ENCODE measurements at regions not wholly inside any gene's neighbourhood (a gene's known extent, or its start where the extent isn't known, plus 50 kb on each side); places are given as distances from the start of the nearest gene placed in this dataset.
A peak's percentile ranks its signal among the peaks of the same experiment; 100 is the strongest.
"Not testable (repeated sequence)": the region's sequence is repeated elsewhere in the genome, so short reads cannot be mapped to it uniquely, and the experiment has no call there.

DNA sequence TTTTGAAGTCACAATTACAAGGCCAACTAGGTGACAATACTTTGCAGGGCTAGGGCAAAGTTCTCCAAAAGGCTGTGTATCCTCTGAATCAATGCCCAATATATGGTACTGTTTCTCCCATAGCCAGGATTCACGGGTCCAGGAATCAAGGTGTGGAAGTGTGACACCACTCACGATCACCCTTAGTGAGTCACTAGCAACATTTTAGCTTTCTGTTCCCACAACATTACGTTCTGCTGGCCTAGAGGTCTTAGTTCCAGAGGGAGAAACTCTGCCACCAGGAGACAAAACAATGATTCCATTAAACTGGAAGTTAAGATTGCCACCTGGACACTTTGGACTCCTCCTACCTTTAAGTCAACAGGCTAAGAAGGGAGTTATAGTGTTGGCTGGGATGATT is 88.5 kb upstream of the RANBP6 start:
- DNase-seq, result not testable (repeated sequence)

DNA sequence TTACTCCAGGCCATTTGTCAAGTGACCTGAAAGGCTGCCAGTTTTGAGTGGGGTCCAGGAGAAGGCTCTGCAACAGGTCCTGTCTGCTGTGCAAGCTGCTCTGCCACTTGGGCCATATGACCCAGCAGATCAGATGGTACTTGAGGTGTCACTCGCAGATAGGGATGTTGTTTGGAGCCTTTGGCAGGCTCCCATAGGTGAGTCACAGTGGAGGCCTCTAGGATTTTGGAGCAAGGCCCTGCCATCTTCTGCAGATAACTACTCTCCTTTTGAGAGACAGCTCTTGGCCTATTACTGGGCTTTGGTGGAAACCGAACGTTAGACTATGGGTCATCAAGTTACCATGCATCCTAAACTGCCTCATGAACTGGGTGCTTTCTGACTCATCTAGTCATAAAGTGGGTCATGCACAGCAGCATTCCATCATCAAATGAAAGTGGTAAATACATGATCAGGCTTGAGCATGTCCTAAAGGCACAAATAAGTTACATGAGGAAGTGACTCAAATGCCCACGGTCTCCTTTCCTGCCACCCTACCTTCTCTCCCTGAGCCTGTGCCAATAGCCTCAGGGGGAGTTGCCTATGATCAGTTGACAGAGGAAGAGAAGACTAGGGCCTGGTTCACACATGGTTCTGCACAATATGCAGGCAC is 87.0 kb upstream of the RANBP6 start:
- DNase-seq, result not testable (repeated sequence)

DNA sequence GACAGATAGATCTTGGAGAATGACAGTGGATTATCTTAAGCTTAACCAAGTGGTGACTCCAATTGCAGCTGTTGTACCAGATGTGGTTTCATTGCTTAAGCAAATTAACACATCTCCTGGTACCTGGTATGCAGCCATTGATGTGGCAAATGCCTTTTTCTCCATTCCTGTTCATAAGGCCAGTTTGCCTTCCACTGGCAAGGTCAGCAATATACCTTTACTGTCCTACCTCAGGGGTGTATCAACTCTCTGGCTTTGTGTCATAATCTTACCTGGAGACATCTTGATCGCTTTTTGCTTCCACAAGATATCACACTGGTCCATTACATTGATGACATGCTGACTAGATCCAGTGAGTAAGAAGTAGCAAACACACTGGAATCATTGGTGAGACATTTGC is 86.3 kb upstream of the RANBP6 start:
- not testable (repeated sequence) for DNase-seq

DNA sequence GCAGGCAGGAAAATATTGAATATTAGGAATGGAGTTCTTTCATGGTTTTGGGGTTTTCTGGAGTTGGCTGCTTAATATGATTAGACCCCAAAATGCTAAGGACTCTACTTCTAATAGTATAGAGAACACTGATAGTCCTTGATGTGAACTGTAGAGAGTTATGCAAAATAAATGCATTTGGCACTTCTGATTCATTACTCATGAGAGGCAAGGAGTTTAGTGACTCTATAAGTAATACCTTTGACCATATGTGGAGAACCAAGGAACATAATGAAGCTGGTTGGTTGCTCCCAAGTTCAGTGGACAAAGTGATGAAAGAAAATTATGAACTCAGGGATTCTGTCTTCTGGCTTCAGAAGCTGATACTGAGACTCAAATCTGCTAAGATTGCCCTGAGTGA is 83.9 kb upstream of the RANBP6 start:
- not testable (repeated sequence) for DNase-seq

GRCh38 chr9:6098431-6098830 is 83.0 kb upstream of the RANBP6 start:
- no peak for DNase-seq

DNA sequence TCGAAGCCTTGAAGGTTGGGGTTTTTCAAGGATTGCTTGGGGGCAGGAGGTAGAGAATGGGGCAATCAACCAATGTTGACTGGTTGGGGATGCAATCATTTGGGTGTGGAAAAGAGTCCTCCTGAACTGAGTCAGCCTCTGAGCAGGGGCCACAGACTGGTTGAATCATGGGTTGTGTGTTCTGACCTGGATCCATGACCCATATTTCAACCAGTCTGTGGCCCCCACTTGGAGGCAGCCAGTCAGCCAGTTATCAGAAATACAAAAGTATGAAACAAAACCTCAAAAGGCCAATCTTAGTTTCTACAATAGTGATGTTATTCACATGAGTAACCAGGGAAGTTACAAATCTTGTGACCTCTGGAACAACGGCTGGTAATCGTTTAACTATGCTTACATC is 81.4 kb upstream of the RANBP6 start:
- no peak for DNase-seq

GRCh38 chr9:6090277-6091210 is 75.1 kb upstream of the RANBP6 start:
- DNase-seq, result no peak

DNA sequence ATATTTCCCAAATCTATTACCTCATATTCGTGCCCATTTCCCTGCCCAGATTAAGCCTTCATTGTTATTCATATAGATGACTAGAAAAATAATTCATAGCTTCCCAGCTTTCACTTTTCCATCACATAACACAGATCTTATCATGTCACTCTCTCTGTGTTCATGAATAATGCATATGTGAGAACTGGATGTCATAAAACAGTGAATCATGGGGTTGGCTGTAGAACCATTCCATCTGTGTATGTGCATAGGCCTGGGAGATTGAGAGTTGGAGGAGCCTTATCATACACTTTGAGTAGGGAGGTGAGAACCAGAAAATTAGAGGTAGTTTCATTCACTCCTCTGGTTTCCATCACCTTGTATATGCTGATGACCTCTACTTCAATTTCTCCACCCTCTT is 73.9 kb upstream of the RANBP6 start:
- no peak for DNase-seq

DNA sequence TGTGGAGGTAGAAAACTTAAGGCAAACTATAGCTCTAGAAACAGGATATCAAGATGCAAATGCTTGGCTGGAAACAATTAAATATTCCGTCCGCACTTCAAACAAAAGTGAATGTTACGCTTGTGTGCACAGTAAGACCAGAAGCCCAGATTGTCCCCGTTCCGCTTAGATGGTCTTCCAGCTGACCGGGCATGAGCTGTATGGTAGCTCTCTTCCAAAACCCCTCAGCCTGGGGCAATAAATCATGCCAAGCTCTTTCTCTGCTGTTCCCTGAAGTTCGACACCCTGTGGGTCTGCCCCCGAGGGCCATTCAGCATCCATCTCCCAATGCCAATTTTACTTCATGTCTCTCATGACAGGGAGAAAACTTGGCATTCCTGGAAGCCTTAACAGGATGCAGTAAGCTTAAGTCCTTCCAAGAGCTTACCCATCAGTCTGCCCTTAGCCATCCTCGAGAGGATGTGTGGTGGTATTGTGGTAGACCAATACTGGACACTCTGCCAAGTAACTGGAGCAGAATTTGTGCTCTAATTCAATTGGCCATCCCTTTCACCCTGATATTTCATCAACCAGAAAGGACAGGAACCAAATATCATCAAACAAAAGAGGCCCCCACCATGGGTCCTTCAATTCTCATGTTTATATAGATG is 70.7 kb upstream of the RANBP6 start:
- DNase-seq, result no peak

- DNase-seq, result peak; percentile 68 to 75
Measured at GRCh38 chr9:6080154-6080716, 64.8 kb upstream of the RANBP6 start.

DNA sequence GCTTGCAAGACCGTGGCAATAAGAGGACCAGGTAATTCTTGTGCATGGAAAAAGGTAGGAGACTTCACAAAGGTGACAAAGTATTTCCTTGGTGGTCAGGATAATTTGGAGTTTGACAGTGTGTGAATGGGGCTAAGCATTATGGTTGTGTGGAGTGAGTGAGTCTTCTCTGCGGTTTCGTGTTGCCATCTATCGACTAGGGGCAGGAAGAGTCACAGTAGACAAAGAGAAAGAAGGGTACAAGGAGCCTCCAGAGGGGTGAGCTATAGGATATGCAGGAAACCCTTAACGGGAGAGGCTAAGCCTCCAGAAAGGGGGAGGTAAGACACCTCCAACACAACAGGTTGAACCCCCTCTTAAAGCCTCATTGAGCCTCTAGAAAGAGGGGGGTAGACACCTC is 64.0 kb upstream of the RANBP6 start:
- DNase-seq, result no peak

DNA sequence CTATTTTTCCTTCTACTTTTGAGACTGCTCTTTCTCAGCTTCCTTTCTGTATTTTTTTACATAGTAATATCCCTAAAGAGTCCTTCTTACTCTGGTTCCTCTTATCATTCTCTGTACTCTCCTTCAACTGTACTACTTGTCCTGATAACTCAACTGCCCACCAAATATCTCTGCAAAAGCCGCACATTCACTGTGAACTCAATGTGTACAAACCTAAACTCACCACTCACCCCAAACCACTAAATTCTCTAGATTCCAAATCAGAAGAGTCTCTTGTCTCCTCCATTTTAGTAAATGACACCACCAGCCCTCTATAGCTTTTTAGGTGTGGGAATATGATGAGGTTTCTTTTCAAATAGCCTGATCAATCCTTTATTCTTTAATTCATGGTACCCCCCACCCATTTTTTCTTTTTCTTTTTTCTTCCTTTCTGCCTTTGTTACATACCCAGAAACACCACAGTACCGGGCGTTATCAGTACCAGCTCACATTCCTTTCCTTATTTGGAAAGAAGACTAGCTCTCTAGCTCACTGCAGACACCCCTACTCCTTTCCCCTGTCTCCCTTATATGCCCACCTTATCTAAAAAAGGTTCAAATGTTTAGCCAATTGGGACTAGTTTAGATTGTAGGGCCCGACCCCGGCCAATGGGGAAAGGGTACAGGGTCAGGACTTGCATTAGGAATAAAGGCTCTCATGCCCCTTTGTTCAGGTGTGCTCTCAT is 63.1 kb upstream of the RANBP6 start:
- DNase-seq, result no peak

GRCh38 chr9:6076851-6077250 is 61.4 kb upstream of the RANBP6 start:
- DNase-seq, result no peak

DNA sequence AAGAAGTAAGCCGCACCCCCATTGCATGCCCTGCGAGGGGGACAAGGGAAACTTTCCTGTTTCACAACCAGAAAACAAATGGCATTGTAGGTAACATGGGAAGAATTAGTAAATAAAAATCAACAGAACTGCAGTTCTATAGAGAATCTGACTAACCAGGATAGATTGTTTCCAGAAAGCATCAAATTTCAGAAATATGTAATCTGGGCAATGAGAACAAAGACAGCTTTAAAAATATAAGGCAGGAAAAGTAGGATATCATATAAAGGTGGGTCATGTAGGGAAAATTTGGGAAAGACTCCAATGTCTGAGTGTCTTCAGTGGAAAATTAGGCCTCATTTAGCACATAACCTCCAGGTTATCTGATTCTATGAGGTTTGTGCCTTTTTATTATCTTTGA is 58.3 kb upstream of the RANBP6 start:
- no peak for DNase-seq

DNA sequence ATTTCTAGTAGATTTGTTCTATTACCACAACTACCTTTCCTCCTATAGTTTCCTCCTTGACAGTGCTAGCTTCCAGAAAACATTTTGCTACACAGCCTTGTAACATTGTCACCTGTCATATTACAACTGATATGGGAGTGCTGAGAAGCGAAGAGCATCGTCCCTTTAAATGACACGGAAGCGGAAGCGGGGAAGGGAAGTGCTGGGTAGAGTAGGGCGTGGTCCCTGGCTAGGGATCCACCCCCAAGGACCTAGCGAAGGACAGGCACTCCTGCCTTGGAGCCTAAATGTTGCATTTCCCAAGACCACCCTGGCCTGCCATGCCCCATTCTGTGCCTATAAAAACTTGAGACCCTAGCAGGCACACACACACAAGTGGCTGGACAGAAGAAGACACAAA is 57.4 kb upstream of the RANBP6 start:
- no peak for DNase-seq

GRCh38 chr9:6072453-6072852 is 57.0 kb upstream of the RANBP6 start:
- no peak for DNase-seq

- no peak for DNase-seq
Measured at GRCh38 chr9:6068983-6069382, 53.6 kb upstream of the RANBP6 start.

DNA sequence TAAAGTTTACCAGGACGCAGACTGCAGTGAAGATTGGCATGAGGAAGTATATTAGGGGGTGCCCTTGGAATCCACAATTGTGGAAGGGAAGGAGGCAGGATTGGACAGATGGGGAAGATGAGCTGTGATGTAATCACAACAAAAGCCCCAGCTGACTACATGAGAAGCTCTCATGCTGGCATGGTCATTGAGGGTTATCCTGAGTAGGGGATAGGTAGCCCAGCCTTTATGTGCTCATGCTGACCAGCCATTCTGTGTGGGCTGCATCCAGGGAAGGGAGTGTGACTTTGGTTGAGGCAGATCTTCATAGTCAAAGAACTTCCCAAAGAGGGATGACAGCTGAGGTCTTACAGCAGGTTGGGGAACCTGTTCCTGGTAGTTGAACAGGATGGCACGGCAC is 52.0 kb upstream of the RANBP6 start:
- DNase-seq, result no peak
